Femur (tissue), 1 donor: ENCODE measurements at regions not wholly inside any gene's neighbourhood (a gene's known extent, or its start where the extent isn't known, plus 50 kb on each side); places are given as distances from the start of the nearest gene placed in this dataset.

Source experiments
- DNase-seq: peaks from one replicate; pipeline ENCODE4 v3.0.0-alpha.2; 2017

DNA sequence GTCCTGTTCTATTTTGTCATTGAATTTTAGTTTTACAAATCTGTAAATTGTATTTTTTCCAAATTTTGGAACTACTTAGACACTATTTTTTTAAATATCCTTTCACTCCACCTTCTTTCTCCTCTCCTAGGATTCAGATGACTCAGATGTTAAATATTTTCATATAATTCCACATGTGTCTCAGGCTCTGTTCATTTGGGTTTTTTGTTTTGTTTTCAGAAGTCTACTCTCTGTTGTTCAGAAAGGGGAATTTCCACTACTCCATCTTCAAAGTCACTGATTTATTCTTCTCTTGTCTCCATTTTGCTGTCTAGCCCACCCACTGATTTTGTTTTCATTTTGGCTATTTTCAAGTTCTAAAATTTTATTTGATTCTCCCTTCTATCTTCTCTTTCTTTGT lies 264.0 kb upstream of the SLIT2 start:
- DNase-seq, result no peak

DNA sequence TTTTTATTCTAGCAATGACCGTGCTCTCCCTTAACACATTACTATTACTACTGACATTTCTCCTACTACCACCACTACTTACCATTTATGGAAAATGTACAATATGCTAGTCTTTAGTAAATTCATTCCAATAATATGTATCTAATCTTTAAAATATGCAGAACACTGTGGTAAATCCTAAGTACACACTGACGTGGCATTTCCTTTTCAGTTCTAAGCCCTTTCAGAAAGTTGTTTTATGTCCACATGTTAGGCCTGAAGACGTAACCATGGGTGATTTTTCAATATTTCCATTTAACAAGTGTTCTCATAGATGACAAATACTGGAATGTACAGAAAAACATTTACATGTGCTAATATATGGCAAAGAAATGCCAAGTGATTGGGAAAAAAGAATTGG lies 268.6 kb upstream of the SLIT2 start:
- DNase-seq, result no peak

DNA sequence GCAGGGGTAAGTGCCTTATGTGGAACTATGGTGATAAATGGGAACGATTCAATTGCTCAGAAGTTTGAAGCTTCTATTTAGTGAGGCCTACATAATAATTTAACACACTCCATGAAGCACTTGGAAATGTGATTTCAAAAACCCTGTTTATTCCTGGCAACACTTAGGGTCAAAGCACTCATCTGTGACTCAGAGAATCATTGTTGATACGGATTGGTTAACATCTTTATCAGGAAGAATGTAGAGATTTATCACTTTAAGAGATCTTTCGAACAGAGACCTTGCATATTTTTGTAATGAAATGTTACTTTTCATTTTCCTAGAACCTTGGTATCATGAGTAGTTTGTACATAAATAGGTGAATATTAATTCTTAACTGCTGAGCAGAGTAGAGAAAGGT lies 269.1 kb upstream of the SLIT2 start:
- DNase-seq, result no peak

DNA sequence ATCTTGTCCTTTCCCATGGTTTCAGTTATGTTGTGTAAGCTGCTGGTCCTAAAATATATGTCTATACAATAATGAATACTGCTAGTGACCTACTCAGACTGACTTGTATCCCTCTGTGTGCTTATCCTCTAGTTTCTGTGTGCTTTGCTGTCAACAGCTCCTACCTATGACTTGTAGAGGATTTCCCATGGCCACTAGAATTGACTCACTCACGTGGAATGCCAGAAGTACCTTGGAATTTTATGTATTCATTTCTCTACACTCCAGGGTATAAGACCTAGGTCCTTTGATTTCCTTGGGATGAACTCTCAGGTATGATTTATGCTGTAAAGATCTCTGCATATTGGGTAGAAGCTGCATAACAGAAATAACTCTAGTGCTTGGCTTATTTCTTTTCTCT lies 279.9 kb upstream of the SLIT2 start:
- no peak for DNase-seq

DNA sequence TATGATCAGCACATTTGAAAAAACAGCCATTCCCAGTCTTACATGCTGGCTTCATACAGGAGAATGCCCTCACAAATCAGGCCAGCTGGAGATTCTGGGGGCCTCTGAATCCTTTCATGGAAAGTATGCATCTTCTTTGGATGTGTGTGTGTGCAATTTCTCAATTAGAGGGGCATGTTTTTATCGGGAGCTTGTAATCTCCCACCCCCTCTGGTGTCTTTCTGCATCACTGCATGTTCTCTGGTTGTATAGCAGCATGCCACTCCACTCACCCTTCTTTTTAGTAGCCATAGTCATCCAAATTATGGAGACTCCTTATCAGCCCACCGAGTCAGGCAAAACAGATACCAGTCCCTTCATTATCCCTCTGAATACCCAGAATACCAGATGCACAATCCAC lies 282.2 kb upstream of the SLIT2 start:
- DNase-seq, result no peak

DNA sequence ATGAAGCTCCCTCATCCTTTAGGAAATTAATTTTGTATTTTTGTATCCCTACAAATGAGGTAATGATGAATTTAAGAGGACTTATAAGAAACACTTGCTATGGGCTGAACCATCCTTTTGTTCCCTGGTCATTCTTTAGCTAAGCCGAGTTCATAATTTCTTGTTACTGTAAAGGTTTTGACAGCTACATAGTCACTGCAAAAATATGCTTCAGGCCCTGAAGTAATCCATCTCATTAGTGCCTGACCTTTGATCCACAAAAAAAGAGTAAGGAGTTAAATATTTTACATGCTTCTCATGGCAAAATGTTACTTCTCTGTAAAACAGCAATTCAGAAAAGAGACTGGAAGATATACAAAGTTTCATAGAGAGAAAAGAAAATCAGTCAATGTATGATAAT lies 290.6 kb upstream of the SLIT2 start:
- DNase-seq, result no peak

DNA sequence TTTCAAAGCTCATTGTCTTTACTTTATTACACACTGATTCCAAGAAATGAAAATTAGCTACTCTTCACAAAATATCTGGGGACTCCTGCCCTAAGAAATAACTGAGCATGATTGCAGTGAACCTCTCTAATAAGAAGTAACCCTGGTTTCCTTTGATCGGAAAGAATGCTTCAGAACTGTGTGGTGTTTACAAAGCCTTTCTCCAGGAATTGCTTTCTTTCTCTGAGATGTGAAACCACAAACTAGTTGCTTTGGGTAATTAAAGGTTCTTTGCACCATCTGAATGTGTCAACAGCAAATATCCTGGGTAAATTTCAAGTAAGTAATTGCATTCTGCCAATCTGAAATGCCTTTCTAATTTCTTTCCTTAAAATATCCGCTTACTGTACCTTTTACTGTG lies 292.9 kb upstream of the SLIT2 start:
- no peak for DNase-seq

DNA sequence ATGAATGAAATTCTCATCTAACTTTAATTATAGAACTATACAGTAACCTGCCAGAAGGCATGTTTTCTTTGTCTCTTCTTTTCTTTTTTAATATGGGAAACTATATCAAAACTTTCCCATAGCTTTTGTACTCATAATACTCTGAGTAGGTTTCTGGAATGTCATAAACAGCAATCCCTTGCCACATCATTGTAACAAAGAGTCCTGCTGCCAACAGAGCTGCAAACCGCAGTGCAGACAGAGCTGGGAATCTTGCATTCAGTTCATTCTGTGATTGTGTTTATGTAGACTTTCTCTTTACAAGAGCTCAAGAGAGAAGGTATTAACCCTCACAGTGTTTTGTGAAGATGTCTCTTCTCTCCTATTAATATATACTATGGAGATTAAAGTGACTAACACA lies 304.4 kb upstream of the SLIT2 start:
- peak; percentile 43 for DNase-seq

DNA sequence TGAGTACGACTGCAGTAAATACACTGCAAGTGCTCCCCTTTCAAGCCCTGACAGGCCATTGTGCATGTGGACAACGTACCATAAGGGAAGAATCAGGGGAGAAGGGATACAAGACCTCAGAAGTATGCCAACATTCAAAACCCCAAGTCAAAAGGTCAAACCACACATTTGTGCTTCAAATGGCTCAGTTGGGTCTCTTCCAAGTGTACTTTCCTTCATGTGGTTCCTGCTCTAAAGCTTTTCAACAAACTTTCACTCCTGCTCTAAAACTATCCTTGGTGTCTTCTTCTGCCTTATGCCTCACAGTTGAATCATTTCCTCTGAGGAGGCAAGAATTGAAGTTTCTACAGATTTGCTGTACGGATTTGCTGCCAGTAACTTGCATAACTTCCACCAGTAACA lies 305.7 kb upstream of the SLIT2 start:
- peak; percentile 23 for DNase-seq

DNA sequence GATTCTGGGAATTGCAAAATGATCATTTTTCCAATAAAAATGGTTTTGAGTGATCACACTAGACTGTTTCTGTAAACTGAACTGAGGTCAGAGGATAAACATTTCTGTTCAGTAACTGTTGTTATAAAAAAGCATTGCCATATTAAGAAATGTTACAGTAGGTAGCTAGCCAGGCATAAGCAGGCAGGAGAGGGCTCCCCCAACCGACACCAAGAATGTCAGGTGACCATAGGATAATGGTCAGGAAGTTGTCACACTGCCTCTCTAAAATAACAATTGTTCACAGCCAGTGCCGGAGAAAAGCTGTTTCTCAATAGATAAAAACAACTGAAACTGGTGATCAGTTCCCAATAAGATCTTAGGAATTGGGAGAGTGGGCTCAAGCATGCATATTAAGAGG lies 306.2 kb upstream of the SLIT2 start:
- no peak for DNase-seq

DNA sequence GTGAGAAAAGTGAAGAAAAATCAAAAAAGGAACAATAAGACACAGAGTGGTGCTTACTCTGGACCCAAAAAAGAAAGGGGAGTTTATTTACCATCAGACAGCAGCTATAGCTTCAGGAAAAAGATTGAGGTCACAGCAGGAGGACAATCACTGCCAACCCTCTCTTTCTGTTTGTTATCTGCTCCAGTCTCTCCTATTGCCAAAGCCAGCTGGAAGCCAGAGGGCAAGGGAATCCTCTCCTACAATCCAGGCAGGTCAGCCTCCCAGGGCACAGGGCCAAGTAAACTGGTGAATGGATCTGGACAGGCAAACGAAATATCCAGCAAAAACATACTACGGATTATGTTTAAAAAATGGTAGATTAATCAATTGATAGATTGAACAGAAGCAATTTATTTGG lies 306.9 kb upstream of the SLIT2 start:
- peak; percentile 33 for DNase-seq

DNA sequence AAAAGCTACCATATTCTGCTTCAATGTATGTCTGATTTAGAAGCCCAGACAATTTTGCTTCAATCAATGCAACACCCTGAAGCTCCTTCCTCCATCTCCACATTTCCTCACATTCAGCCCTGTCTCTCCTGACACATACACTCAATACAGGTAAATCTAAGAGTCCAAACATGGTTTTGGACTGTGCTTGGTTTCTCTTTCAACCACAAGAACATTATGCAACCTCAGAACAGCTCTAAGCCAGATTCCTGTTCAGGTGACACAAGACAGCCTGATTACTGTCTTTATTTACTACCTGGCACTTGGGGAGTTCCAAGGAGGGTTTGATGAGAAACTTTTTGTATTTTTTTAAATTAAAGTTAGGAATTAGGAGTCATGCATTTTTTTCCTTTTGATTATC lies 307.5 kb upstream of the SLIT2 start:
- DNase-seq, result no peak

DNA sequence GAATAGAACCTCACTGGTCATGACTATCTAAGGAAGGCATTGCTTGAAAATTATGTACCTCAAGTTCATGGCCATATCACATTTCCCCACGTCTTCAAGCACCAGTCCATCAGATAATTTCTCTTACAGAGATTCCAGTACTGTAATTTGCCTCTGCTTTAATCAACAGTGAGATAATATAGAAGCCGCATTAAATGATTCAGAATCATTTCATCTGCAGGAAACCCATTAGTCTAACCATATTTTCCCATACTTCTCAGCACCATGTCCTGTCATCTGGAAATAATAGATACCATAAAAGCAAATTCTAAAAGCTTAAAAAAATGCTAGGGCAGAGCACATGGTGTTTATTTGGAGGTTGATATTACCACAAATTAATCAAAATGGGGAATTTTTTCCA lies 310.3 kb upstream of the SLIT2 start:
- DNase-seq, result no peak

DNA sequence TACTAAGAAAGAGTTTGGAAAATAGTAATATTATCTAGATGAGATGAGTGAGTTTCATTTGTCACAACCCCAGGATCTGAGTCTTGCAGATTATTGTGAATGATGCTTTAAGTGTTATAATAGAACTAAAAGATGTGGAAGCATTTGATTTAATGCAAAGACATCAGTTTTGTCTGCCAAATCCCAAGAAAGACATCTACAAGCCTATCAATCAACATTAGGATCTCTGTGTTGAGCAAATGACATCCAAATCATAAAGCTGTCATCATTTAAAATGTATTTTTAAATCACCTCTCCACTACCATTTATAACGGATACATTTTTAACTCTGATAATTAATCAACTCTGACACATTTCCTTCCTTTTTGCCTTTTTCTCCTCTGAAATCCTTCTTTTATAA lies 310.8 kb upstream of the SLIT2 start:
- DNase-seq, result no peak

DNA sequence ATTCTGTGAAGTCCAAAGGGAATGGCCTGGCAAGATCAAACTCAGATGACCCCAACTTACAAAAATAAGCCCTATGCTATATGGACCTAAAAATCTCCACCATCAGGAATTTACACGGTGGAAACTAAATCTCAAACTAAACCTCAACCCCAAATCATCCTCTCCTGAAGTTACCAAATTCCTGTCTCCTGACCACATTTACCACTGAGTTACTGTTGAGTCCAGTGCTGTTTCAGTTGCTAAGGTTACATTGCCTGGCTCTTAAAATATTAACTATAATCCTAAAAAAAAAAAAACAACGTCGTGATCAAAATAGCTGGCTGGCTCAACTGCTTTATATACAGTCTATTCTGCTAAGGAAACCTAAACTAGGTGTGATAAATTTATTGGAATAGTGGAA lies 315.2 kb upstream of the SLIT2 start:
- peak; percentile 21 for DNase-seq

DNA sequence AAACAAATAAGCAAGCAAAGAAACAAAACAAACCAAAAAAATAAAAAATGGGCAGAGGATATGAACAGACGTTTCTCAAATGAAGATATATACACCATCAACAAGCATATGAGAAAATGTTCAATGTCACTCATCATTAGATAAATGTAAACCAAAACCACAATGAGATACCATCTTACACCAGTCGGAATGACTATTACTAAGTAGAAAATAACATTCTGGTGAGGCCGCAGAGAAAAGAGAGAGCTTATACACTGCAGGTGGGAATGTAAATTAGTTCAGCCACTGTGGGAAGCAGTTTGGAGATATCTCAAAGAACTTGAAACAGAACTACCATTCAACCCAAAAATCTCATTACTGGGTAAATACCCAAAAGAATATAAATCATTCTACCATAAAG lies 321.0 kb upstream of the SLIT2 start:
- DNase-seq, result no peak

DNA sequence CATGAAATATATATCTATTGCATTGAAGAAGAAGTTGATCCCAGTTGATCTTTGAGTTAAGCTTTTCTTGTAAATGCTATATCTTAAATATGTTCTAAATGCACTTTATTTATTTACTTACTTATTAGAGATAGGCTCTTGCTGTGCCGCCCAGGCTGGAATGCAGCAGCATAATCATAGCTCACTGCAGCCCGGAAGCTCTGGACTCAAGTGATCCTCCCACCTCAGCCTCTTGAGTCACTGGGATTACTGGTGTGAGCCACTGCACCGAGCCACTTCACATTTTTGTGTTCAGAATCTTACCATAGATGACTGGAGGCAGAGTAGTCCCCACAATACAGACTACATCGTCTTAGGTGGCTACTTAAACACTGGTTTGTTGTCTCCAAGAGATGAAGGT lies 324.3 kb upstream of the SLIT2 start:
- no peak for DNase-seq

DNA sequence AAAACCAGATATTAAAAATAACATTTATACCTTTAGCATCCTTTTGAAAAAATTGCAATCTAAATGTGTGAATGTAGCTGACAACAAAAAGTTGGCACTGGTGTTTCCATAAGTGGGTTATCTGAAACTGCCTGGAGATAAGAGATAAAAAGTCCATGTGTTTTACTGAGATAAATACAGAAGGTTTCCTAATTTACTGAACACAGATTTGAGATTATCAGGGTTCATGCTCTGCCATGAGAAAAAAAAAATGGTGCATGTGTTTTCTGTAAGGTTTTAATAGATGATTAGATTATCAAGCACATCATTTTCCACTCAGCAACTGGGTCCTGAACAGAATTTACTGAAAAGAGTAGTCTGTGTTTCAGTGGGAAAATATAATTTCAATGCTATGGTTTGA lies 326.2 kb upstream of the SLIT2 start:
- no peak for DNase-seq

DNA sequence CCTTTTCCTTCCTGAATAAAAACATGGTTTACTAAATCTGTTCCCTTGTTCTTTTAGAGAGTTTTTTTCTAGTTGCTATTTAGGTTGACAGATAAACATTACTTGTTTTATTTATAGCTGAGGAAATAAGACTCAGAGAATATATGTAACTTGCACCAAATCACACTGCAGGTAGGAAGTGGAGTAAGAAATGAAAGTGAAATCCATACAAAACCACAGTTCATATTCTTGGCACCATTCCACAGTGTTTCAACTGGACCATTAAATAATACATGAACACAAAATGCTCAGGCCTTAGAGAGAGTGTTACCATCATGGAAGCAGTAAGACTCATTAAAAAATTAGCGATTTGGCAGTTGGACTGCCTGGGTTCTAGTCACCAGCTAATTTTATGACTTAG lies 326.9 kb upstream of the SLIT2 start:
- no peak for DNase-seq

DNA sequence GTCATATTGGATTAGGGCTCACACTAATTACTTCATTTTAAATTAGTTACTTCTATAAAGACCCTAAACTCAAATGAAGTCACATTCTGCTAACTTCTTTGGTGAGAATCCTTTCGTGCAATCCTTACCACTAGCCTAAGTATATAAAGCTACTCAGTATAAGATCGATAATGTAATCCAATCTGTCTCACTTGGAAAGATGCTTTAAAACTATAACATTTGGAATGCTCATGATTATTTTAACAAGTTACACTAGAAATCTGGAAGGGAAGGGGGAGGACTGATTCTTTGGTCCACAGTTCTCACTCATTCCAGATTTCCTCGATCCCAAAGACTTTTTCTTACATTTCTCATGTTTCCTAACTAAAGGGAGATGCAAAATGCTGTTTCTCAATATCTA lies 336.4 kb upstream of the SLIT2 start:
- no peak for DNase-seq

DNA sequence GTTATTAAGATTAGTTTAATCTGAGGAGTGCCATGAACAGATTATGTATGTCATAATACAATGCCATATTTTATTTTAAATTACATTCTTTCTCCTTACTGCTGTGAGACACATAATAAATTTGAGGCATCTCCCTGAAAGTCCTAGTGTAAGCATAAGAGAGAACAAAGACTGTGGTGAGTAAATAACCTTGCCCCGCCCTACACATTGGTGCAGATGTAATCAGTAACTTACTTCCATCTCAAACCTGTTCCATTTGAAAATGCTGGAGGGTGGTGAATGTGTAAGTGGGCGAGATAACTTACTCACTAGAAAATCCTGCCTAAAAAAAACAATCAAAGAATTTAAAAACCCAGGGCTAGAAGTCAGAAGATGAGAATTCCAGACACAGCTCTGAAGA lies 338.1 kb upstream of the SLIT2 start:
- DNase-seq, result no peak

DNA sequence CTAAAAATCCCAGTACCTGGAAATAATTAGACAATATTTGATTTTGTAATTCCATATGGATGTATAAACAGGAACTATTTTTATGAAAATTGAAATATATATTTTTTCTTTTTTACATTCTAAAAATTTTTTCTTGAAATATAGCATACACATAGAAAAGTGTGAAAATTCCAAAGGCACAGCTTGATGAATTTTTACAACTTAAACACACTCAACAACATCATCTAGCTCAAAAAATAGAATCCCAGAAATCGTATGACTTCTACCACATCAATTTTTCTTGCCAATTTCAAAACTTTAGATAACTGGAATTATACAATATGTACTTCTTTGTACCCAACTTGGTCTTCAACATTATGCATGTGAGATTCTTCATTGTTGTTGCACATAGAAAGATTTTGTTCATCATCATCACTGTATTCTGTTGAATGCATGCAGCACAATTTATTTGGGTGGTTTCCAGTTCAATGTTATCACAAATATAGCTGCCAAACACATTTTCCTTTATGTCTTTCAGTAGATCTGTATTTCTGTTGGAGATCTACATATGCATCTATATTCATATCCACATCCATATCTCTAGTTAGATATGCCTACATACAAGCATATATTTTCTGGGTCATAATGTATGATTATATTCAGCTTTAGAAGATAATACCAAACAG lies 340.7 kb upstream of the SLIT2 start:
- DNase-seq, result no peak

DNA sequence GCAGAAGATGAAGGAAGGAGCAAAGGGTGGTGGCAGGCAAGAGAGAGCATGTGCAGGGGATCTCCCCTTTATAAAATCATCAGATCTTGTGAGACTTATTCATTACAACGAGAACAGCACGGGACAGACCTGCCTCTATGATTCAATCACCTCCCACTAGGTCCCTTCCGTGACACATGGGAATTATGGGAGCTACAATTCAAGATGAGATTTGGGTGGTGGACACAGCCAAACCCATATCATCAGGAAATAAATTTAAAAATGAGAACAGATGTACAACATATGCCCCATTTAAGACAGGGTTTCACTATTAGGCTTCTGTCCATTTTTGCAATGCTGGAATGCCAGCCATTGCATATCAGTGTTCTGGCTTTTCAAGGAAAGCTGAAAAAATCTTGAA lies 346.7 kb upstream of the SLIT2 start:
- no peak for DNase-seq

DNA sequence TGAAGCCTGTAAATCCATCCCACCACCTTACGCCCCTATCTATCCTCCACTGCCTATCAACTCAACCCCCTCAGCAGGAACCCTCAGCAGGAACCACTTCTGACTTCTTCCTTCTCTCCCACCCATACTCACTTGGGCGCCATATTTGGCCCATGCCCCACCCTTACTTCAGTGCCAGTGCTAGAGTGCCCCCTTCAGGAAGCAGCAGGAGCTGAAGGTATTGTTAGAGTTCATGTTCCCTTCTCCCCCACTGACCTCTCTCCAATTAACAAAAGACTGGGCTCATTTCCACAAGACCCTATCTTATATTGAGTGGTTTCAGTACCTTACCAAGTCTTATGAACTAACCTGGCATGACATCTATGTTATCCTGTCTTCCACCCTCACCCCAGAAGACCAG lies 363.1 kb upstream of the SLIT2 start:
- DNase-seq, result no peak

DNA sequence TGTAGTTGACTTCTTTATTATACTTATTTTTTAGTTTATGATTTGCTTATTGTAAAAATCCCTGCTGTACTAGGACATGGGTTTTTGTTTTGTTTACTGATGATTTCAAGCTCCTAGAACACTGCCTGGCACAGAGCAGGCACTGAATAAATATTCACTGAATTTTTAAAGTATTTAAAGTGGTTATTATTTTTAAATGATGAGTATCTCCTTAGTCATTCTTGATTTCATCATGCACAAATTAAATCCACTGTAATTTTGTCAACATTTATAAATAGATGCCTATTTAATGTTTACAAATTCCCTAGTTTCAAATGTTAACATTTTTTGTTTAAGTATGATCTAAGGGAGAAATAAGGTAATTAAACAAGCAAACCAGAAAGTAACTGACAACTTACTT lies 367.9 kb upstream of the SLIT2 start:
- no peak for DNase-seq

DNA sequence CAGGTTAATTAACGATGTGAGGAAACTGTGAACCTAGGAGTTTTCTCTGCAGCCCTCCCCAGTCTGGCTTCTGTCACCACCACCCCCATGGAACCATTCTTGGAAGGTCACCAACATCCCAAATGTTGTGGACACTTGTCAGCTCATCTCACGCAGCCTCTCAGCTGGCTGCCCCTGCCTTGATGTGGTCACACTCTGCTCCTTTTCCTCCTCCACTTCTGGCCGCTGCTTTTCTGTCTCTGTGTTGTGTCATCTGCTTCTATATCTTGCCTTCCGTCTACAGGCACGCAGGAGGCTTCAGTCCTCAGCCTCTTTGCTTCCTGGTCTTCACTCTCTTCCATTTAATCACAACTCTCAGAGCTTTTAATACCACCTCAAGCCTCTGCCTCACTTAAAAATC lies 371.5 kb upstream of the SLIT2 start:
- no peak for DNase-seq
